NT2/D1 (cell line): ENCODE measurements at regions not wholly inside any gene's neighbourhood (a gene's known extent, or its start where the extent isn't known, plus 50 kb on each side); places are given as distances from the start of the nearest gene placed in this dataset.

Source experiments
- SUZ12 ChIP-seq: IDR thresholded peaks from 2 replicates; pipeline ENCODE4 v1.6.1; 2011; ENCODE audit not compliant: insufficient read length, insufficient read depth; ENCODE audit errors: extremely low read depth
- YY1 ChIP-seq: IDR thresholded peaks from 2 replicates; pipeline ENCODE4 v1.6.1; 2011; ENCODE audit not compliant: insufficient read length, insufficient read depth
- ZNF274 ChIP-seq: IDR thresholded peaks from 2 replicates; pipeline ENCODE4 v1.6.1; 2011; ENCODE audit warnings: mild to moderate bottlenecking, low read depth, low read length

GRCh38 chr12:128077917-128078298 lies 189.1 kb upstream of the TMEM132C start:
- TF ChIP-seq YY1 (no peak), ZNF274 (no peak), SUZ12 (no peak)
